CD14-positive monocyte (primary cell): ENCODE measurements at regions not wholly inside any gene's neighbourhood (a gene's known extent, or its start where the extent isn't known, plus 50 kb on each side); places are given as distances from the start of the nearest gene placed in this dataset.

ENCODE experiments used
- DNase-seq, 3 donors: peaks; one replicate each; pipeline ENCODE4 v3.0.0-alpha.2; 2011 to 2022
- H2AFZ ChIP-seq: 2 replicates; pipeline ENCODE4 v1.6.0; 2012; ENCODE audit warnings: mild to moderate bottlenecking, low read depth, low read length, inconsistent platforms; ENCODE audit not compliant: insufficient read depth, poor library complexity, severe bottlenecking
- H3K27ac ChIP-seq, 2 donors: 1 replicate in 1 of 2; 2 replicates in 1 of 2; pipeline ENCODE4 v1.5.1; 2012 to 2013; ENCODE audit warnings: low read length in 2 of 2, control low read depth in 1 of 2, inconsistent platforms in 1 of 2, low read depth in 1 of 2, mild to moderate bottlenecking in 1 of 2
- H3K27me3 ChIP-seq, 2 donors: one replicate each; pipeline versions ENCODE4 v1.6.0 to v1.6.1; 2011 to 2013; ENCODE audit warnings: low read length in 2 of 2; ENCODE audit not compliant: control insufficient read depth in 2 of 2, insufficient read depth in 2 of 2
- H3K36me3 ChIP-seq, 2 donors: replicated peaks in 1 of 2; 1 replicate in 1 of 2; 2 replicates in 1 of 2; pipeline versions ENCODE4 v1.5.1 to v1.6.1; 2012 to 2013; ENCODE audit warnings: low read length in 2 of 2, control low read depth in 1 of 2, inconsistent platforms in 1 of 2, mild to moderate bottlenecking in 1 of 2; ENCODE audit not compliant: insufficient read depth in 2 of 2, control insufficient read depth in 1 of 2
- H3K4me1 ChIP-seq, 2 donors: 1 replicate in 1 of 2; 2 replicates in 1 of 2; pipeline versions ENCODE4 v1.5.1 to v1.6.1; 2012 to 2013; ENCODE audit warnings: low read length in 2 of 2, control low read depth in 1 of 2, inconsistent platforms in 1 of 2, mild to moderate bottlenecking in 1 of 2, moderate library complexity in 1 of 2; ENCODE audit not compliant: insufficient read depth in 2 of 2, control insufficient read depth in 1 of 2
- H3K4me2 ChIP-seq: replicated peaks from 2 replicates; pipeline ENCODE3; 2012; ENCODE audit warnings: low read length, moderate library complexity, mild to moderate bottlenecking; ENCODE audit not compliant: poor library complexity, severe bottlenecking; ENCODE audit errors: extremely low read depth
- H3K4me3 ChIP-seq, 3 experiments: fragments of 200-600 bp in 1 of 3; sonication (generic) in 1 of 3; replicated peaks in 1 of 3; 1 replicate in 2 of 3; 2 replicates in 1 of 3; pipeline ENCODE4 v1.5.1; 2011 to 2013; ENCODE audit warnings: low read length in 3 of 3, mild to moderate bottlenecking in 3 of 3, control low read depth in 2 of 3, low read depth in 2 of 3, inconsistent platforms in 1 of 3, moderate library complexity in 1 of 3
- H3K79me2 ChIP-seq: 2 replicates; pipeline ENCODE4 v1.6.0; 2012; ENCODE audit warnings: mild to moderate bottlenecking, control low read depth, inconsistent platforms, low read length, moderate library complexity; ENCODE audit not compliant: insufficient read depth
- H3K9ac ChIP-seq: 2 replicates; pipeline ENCODE4 v1.6.0; 2017; ENCODE audit warnings: low read length, mild to moderate bottlenecking; ENCODE audit not compliant: insufficient read depth, poor library complexity, severe bottlenecking
- H3K9me3 ChIP-seq, 2 donors: replicated peaks in 1 of 2; 1 replicate in 1 of 2; 2 replicates in 1 of 2; pipeline versions ENCODE4 v1.5.1 to v1.6.1; 2012 to 2013; ENCODE audit warnings: low read length in 2 of 2, control low read depth in 1 of 2; ENCODE audit not compliant: control insufficient read depth in 1 of 2, insufficient read depth in 1 of 2
- H4K20me1 ChIP-seq: 2 replicates; pipeline ENCODE4 v1.6.0; 2012; ENCODE audit warnings: mild to moderate bottlenecking, low read length, control low read depth, moderate library complexity; ENCODE audit not compliant: insufficient read depth
- H3K27ac Mint-ChIP-seq, 7 donors: one replicate each; pipeline ENCODE4 v1.8.0; 2020; ENCODE audit warnings: mild to moderate bottlenecking in 7 of 7, mixed read lengths in 7 of 7, moderate library complexity in 6 of 7, inconsistent platforms in 2 of 7
- H3K27me3 Mint-ChIP-seq, 3 donors: one replicate each; pipeline ENCODE4 v1.8.0; 2021 to 2022; ENCODE audit warnings: low read depth in 3 of 3, mild to moderate bottlenecking in 3 of 3, mixed read lengths in 3 of 3, moderate library complexity in 3 of 3, inconsistent platforms in 1 of 3
- H3K36me3 Mint-ChIP-seq, 2 donors: one replicate each; pipeline ENCODE4 v1.8.0; 2020; ENCODE audit warnings: mixed read lengths in 2 of 2, inconsistent platforms in 1 of 2, mild to moderate bottlenecking in 1 of 2
- H3K4me1 Mint-ChIP-seq: one replicate; pipeline ENCODE4 v1.8.0; 2020; ENCODE audit warnings: mild to moderate bottlenecking, mixed read lengths
- H3K4me3 Mint-ChIP-seq, 2 donors: one replicate each; pipeline ENCODE4 v1.8.0; 2020; ENCODE audit warnings: mild to moderate bottlenecking in 2 of 2, mixed read lengths in 2 of 2, moderate library complexity in 1 of 2
- H3K9me3 Mint-ChIP-seq, 7 donors: one replicate each; pipeline ENCODE4 v1.8.0; 2020 to 2022; ENCODE audit warnings: mixed read lengths in 7 of 7, mild to moderate bottlenecking in 6 of 7, moderate library complexity in 6 of 7, inconsistent platforms in 2 of 7
- CTCF ChIP-seq: fragments of 200-600 bp; IDR thresholded peaks from one replicate; pipeline ENCODE4 v1.8.0; 2022; ENCODE audit warnings: antibody characterized with exemption, mild to moderate bottlenecking
- WGBS: methylation state at CpG from one replicate; pipeline ENCODE4 v1.1.5; 2013; ENCODE audit warnings: missing lambda C conversion rate; ENCODE audit not compliant: insufficient coverage; 5-methylcytosine and 5-hydroxymethylcytosine counted together
- intact Hi-C, 2 donors: fragments of 100-400 bp; cut with micrococcal nuclease; formaldehyde crosslinking; loops; one replicate each; pipeline versions ENCODE4 v1.15.0 to v1.15.1; 2023

- no peaks in the 10 kb centered on the region for H4K20me1 ChIP-seq
- no peaks in the 10 kb centered on the region for H3K36me3 Mint-ChIP-seq
- intact Hi-C loops = no loop called here
- H3K4me3 ChIP-seq = no peak overlapping the region
- H3K4me2 ChIP-seq = no peak overlapping the region
- peaks cover 0 to 5% of the 10 kb centered on the region in 2 donors for H3K9me3 ChIP-seq
- H3K27me3 Mint-ChIP-seq = no peaks in the 10 kb centered on the region
- no peak for TF ChIP-seq CTCF
- no peaks in the 10 kb centered on the region for H3K27me3 ChIP-seq
- H3K4me1 ChIP-seq = no peaks in the 10 kb centered on the region
- H2AFZ ChIP-seq = no peak overlapping the region
- H3K27ac Mint-ChIP-seq = no peak overlapping the region
- no peaks in the 10 kb centered on the region for H3K79me2 ChIP-seq
- no peak for DNase-seq
- no peak overlapping the region for H3K27ac ChIP-seq
- H3K9ac ChIP-seq = no peak overlapping the region
- no peaks in the 10 kb centered on the region for H3K4me1 Mint-ChIP-seq
- peaks cover 0 to 10% (median 5%) of the 10 kb centered on the region in 7 donors for H3K9me3 Mint-ChIP-seq
- H3K36me3 ChIP-seq = no peaks in the 10 kb centered on the region
- WGBS = 100% methylated on average over 1 of the region's 2 CpGs
- H3K4me3 Mint-ChIP-seq = no peak overlapping the region
These were observed 562.1 kb upstream of the ADGRL3 start for GRCh38 chr4:60637976-60638375.

DNA sequence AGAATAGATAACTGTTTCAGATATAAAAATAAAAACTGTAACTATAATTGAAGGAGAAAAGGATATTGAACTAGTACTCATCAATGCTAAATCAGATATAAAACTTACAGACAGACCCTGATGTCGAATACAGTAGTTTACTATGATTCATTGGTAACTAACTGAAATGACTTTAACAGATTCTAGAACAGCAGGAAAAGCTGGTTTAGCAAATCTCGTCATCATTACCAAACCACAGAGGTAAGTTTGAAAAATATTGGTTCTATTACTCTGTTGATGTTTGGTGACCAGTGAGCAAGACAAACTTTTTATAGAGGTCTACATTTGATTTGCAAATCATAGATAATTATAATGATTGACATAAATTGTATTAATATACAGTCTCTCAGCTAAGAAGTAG is 551.4 kb upstream of the ADGRL3 start:
- no peaks in the 10 kb centered on the region for H3K4me1 Mint-ChIP-seq
- no peak overlapping the region for H3K27ac Mint-ChIP-seq
- intact Hi-C loops = no loop called here
- Histone ChIP-seq H4K20me1 (no peaks in the 10 kb centered on the region), H3K4me1 (no peaks in the 10 kb centered on the region), H3K36me3 (no peaks in the 10 kb centered on the region), H3K4me2 (no peak overlapping the region), H3K79me2 (no peaks in the 10 kb centered on the region), H3K9ac (no peak overlapping the region), H3K27me3 (no peaks in the 10 kb centered on the region), H3K4me3 (no peak overlapping the region), H2AFZ (no peak overlapping the region), H3K9me3 (no peaks in the 10 kb centered on the region), H3K27ac (no peak overlapping the region)
- no peak for DNase-seq
- WGBS = no CpG with 5 or more reads among the region's 2 CpGs
- peaks cover 0 to 2% (median 0%) of the 10 kb centered on the region in 7 donors for H3K9me3 Mint-ChIP-seq
- no peak for TF ChIP-seq CTCF
- no peaks in the 10 kb centered on the region for H3K27me3 Mint-ChIP-seq
- no peak overlapping the region for H3K4me3 Mint-ChIP-seq
- no peaks in the 10 kb centered on the region for H3K36me3 Mint-ChIP-seq
